GM12878 (cell line): ENCODE measurements at regions not wholly inside any gene's neighbourhood (a gene's known extent, or its start where the extent isn't known, plus 50 kb on each side); places are given as distances from the start of the nearest gene placed in this dataset.

ENCODE experiments used
- ATAC-seq: fragments of 200-7000 bp; cut with Tn5 transposase; 3 replicates; pipeline ENCODE4 v1.9.1; 2020; ENCODE audit warnings: mild to moderate bottlenecking, moderate library complexity
- BruUV-seq: library from RNA; stranded (reverse); fragments of 400-500 nt; replicated peaks from 2 replicates; lab custom pipeline; 2021; lab: Mats Ljungman, UMichigan
- CTCF ChIA-PET: fragments of 300-600 bp; sonication (Branson Sonifier 250); formaldehyde crosslinking; extraction: SDS; loops from one replicate; lab custom pipeline; 2021; ENCODE audit warnings: inconsistent platforms; lab: Yijun Ruan, JAX
- POLR2A ChIA-PET: fragments of 350-600 bp; formaldehyde crosslinking; extraction: SDS; loops from one replicate; lab custom pipeline; 2021; ENCODE audit warnings: inconsistent platforms; lab: Charles Lee
- RAD21 ChIA-PET: fragments of 300-600 bp; sonication (Branson Sonifier 250); formaldehyde crosslinking; loops from one replicate; lab custom pipeline; 2023; ENCODE audit warnings: antibody characterized with exemption; ENCODE audit not compliant: unreplicated experiment; lab: Charles Lee
- SMC1A ChIA-PET: fragments of 300-600 bp; sonication (Branson Sonifier 250); formaldehyde crosslinking; loops from one replicate; lab custom pipeline; 2023; ENCODE audit not compliant: unreplicated experiment, uncharacterized antibody; lab: Charles Lee
- DNase-seq: peaks from one replicate; pipeline ENCODE4 v3.0.0-alpha.2; 2011; ENCODE audit warnings: low read depth, low spot score
- FAIRE-seq: peaks from 3 replicates; lab custom pipeline; 2011; peaks lifted over from hg19 to GRCh38; lab: Jason Lieb, UNC
- H2AFZ ChIP-seq: 2 replicates; pipeline ENCODE4 v1.6.0; 2011; ENCODE audit warnings: low read depth, low read length, control low read depth; ENCODE audit not compliant: control insufficient read depth
- H3K27ac ChIP-seq: 2 replicates; pipeline ENCODE4 v1.5.1; 2011; ENCODE audit warnings: control low read depth; ENCODE audit not compliant: control insufficient read depth, insufficient read depth
- H3K27me3 ChIP-seq, 2 experiments: replicated peaks in 1 of 2; 2 replicates each; pipeline versions ENCODE4 v1.6.0 to v1.6.1; 2011; ENCODE audit warnings: low read length in 1 of 2; ENCODE audit not compliant: control insufficient read depth in 2 of 2, insufficient read depth in 2 of 2
- H3K36me3 ChIP-seq, 2 experiments: 2 replicates each; pipeline ENCODE4 v1.5.1; 2011; ENCODE audit warnings: low read length in 1 of 2; ENCODE audit not compliant: control insufficient read depth in 2 of 2, insufficient read depth in 2 of 2
- H3K4me1 ChIP-seq: 2 replicates; pipeline ENCODE4 v1.6.1; 2011; ENCODE audit warnings: mild to moderate bottlenecking, low read length, moderate library complexity, mixed read lengths; ENCODE audit not compliant: control insufficient read depth, insufficient read depth
- H3K4me2 ChIP-seq: 2 replicates; pipeline ENCODE4 v1.6.0; 2011; ENCODE audit warnings: control low read depth; ENCODE audit not compliant: control insufficient read depth, insufficient read depth
- H3K4me3 ChIP-seq: fragments of 200-600 bp; sonication (generic); 2 replicates; pipeline ENCODE4 v1.5.1; 2016
- H3K79me2 ChIP-seq: 2 replicates; pipeline ENCODE4 v1.6.0; 2011; ENCODE audit warnings: low read length; ENCODE audit not compliant: control insufficient read depth, insufficient read depth
- H3K9ac ChIP-seq: 2 replicates; pipeline ENCODE4 v1.8.0; 2011; ENCODE audit warnings: low read length, control low read depth, mixed read lengths; ENCODE audit not compliant: control insufficient read depth, insufficient read depth
- H3K9me3 ChIP-seq: replicated peaks from 3 replicates; pipeline ENCODE4 v1.5.1; 2011; ENCODE audit warnings: mild to moderate bottlenecking, low read length; ENCODE audit not compliant: control insufficient read depth, insufficient read depth
- H4K20me1 ChIP-seq: 2 replicates; pipeline ENCODE4 v1.6.0; 2011; ENCODE audit not compliant: control insufficient read depth, insufficient read depth
- JUNB ChIP-seq: IDR thresholded peaks from 2 replicates; pipeline ENCODE4 v1.6.1; 2016; ENCODE audit warnings: antibody characterized with exemption, mild to moderate bottlenecking
- JUND ChIP-seq: IDR thresholded peaks from 2 replicates; pipeline ENCODE4 v1.6.1; 2012; ENCODE audit warnings: low read depth, mild to moderate bottlenecking, low read length, improper control_type of control experiment, moderate library complexity
- NRF1 ChIP-seq: conservative IDR thresholded peaks from 2 replicates; pipeline ENCODE4 v1.6.1; 2011; ENCODE audit warnings: mild to moderate bottlenecking, low read depth, low read length, improper control_type of control experiment
- RUNX3 ChIP-seq: IDR thresholded peaks from 2 replicates; pipeline ENCODE4 v1.6.1; 2012; ENCODE audit warnings: low read length, inconsistent platforms
- SIN3A ChIP-seq: IDR thresholded peaks from 2 replicates; pipeline ENCODE4 v1.6.1; 2012; ENCODE audit warnings: low read depth, low read length, improper control_type of control experiment
- SREBF1 ChIP-seq: IDR thresholded peaks from 2 replicates; pipeline ENCODE4 v1.6.1; 2012; ENCODE audit warnings: mild to moderate bottlenecking, low read length
- TCF7 ChIP-seq: IDR thresholded peaks from 2 replicates; pipeline ENCODE4 v1.6.1; 2014; ENCODE audit warnings: antibody characterized with exemption, borderline replicate concordance
- WGBS: methylation state at CpG from one replicate; pipeline ENCODE4 v1.1.6; 2016; ENCODE audit warnings: low lambda C conversion rate; ENCODE audit not compliant: insufficient replicate concordance, insufficient coverage; ENCODE audit errors: missing lambda C conversion rate; 5-methylcytosine and 5-hydroxymethylcytosine counted together
- in situ Hi-C: fragments of 300-500 bp; cut with MboI; formaldehyde crosslinking; loops from 9 replicates; pipeline ENCODE4 v1.14.3; 2018; ENCODE audit warnings: mixed read lengths
- intact Hi-C: fragments of 100-400 bp; cut with micrococcal nuclease; formaldehyde crosslinking; loops from one replicate; pipeline ENCODE4 v1.14.2; 2022; ENCODE audit not compliant: unreplicated experiment
- TF ChIP-seq, protein P1 (sequence below): fragments of 450-650 bp; IDR thresholded peaks from 2 replicates; pipeline ENCODE4 v1.6.1; 2017; ENCODE audit warnings: antibody characterized with exemption, mild to moderate bottlenecking, moderate library complexity
- TF ChIP-seq, protein P2 (sequence below): IDR thresholded peaks from 2 replicates; pipeline ENCODE4 v1.6.1; 2011; ENCODE audit warnings: borderline replicate concordance, low read depth, mild to moderate bottlenecking, moderate library complexity, mixed read lengths, low read length; ENCODE audit not compliant: insufficient read depth; ENCODE audit errors: extremely low read length

DNA sequence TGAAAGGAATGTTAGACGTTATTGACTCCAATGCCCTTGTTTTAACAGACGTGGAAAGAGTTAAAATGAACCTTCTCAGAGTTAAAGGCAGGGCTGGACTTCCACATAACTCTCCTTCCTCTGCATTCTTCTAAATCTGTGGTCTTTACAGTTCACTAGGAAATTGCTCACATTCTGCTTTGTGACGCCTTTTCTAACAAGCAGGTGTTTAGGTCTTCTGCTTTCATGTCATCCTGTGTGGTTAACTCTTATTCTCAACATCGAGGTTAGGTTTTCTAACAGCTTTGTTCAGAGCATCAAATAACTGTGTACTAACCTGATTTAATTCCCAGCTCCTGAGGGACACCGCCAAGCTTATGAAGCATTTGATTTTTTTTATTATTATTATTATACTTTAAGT is 81.3 kb upstream of the NT5E start:
- H3K27me3 ChIP-seq, result no peaks in the 10 kb centered on the region
- RAD21 ChIA-PET, result no interaction called here
- SMC1A ChIA-PET, result interaction anchor here (0.8 to 1.1 kb wide), 2 partner anchors 114 to 116 kb away, joined by 3 read pairs; no protein-coding TSS in a partner anchor
- H3K4me1 ChIP-seq, result no peaks in the 10 kb centered on the region
- intact Hi-C loops, result no loop called here
- 11% methylated on average over 5 of the region's 5 CpGs for WGBS
- CTCF ChIA-PET, result no interaction called here
- ATAC-seq (no peak), FAIRE-seq (no peak), DNase-seq (no peak)
- H3K9me3 ChIP-seq, result no peaks in the 10 kb centered on the region
- POLR2A ChIA-PET, result no interaction called here
- TF ChIP-seq JUND, result no peak
- 0 out of 2 replicates have a peak, but pooled peaks have one; percentile 19 for TF ChIP-seq RUNX3
- H3K27ac ChIP-seq, result no peak overlapping the region
- no TSS peak for BruUV-seq
- no peak overlapping the region for H2AFZ ChIP-seq
- in situ Hi-C loops, result no loop called here
- no peak overlapping the region for H3K9ac ChIP-seq
- no peaks in the 10 kb centered on the region for H4K20me1 ChIP-seq
- H3K36me3 ChIP-seq, result no peaks in the 10 kb centered on the region
- no peak overlapping the region for H3K4me2 ChIP-seq
- no peak overlapping the region for H3K4me3 ChIP-seq
- H3K79me2 ChIP-seq, result no peaks in the 10 kb centered on the region

DNA sequence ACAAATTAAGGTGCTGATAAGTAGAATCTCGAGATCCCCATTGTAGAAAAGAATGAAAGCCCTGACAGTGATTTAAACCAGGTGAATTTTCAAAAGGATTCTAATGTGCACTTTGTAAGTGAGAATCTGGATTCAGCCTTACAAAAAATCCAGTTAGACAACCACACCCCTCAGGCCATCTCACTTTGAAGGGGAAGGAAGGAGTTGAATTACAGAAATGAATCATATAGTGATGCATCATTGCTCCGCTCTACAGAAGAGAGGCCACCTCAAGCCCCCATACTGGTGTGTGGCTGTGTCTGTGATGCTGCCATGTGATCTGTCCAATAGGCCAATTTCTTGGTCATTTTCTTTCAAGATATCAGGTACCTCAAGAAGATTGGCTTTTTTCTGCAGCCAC is 85.5 kb upstream of the NT5E start:
- no peak overlapping the region for H3K4me2 ChIP-seq
- intact Hi-C loops, result no loop called here
- WGBS, result 21% methylated on average over 2 of the region's 2 CpGs
- peak; percentile 31; the same call in 1 of the 3 replicates for ATAC-seq
- H3K36me3 ChIP-seq, result no peaks in the 10 kb centered on the region
- ChIA-PET RAD21 (no interaction called here), POLR2A (no interaction called here), SMC1A (no interaction called here), CTCF (interaction anchor here (0.7 kb wide), 1 partner anchor 119 kb away, joined by 6 read pairs; no protein-coding TSS in a partner anchor)
- TF ChIP-seq JUNB (peak; percentile 26; the same call in 1 of the 2 replicates), NRF1 (no peak), SIN3A (no peak), TCF7 (no peak), SREBF1 (no peak)
- TF ChIP-seq, protein P1, sequence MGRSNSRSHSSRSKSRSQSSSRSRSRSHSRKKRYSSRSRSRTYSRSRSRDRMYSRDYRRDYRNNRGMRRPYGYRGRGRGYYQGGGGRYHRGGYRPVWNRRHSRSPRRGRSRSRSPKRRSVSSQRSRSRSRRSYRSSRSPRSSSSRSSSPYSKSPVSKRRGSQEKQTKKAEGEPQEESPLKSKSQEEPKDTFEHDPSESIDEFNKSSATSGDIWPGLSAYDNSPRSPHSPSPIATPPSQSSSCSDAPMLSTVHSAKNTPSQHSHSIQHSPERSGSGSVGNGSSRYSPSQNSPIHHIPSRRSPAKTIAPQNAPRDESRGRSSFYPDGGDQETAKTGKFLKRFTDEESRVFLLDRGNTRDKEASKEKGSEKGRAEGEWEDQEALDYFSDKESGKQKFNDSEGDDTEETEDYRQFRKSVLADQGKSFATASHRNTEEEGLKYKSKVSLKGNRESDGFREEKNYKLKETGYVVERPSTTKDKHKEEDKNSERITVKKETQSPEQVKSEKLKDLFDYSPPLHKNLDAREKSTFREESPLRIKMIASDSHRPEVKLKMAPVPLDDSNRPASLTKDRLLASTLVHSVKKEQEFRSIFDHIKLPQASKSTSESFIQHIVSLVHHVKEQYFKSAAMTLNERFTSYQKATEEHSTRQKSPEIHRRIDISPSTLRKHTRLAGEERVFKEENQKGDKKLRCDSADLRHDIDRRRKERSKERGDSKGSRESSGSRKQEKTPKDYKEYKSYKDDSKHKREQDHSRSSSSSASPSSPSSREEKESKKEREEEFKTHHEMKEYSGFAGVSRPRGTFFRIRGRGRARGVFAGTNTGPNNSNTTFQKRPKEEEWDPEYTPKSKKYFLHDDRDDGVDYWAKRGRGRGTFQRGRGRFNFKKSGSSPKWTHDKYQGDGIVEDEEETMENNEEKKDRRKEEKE, result no peak
- TF ChIP-seq, protein P2, sequence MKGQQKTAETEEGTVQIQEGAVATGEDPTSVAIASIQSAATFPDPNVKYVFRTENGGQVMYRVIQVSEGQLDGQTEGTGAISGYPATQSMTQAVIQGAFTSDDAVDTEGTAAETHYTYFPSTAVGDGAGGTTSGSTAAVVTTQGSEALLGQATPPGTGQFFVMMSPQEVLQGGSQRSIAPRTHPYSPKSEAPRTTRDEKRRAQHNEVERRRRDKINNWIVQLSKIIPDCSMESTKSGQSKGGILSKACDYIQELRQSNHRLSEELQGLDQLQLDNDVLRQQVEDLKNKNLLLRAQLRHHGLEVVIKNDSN, result no peak
- no peak overlapping the region for H3K4me3 ChIP-seq
- no peak for FAIRE-seq
- no peaks in the 10 kb centered on the region for H4K20me1 ChIP-seq
- in situ Hi-C loops, result no loop called here
- no peaks in the 10 kb centered on the region for H3K4me1 ChIP-seq
- DNase-seq, result no peak
- no peaks in the 10 kb centered on the region for H3K79me2 ChIP-seq
- no peak overlapping the region for H3K9ac ChIP-seq
- no peak overlapping the region for H2AFZ ChIP-seq
- no peak overlapping the region for H3K27ac ChIP-seq
- no peaks in the 10 kb centered on the region for H3K9me3 ChIP-seq
- no peaks in the 10 kb centered on the region for H3K27me3 ChIP-seq
- BruUV-seq, result no TSS peak
